Left ventricle myocardium superior (tissue), 1 donor: ENCODE measurements at regions not wholly inside any gene's neighbourhood (a gene's known extent, or its start where the extent isn't known, plus 50 kb on each side); places are given as distances from the start of the nearest gene placed in this dataset.
"Not testable (repeated sequence)": the region's sequence is repeated elsewhere in the genome, so short reads cannot be mapped to it uniquely, and the experiment has no call there.

ENCODE experiments used
- ATAC-seq: fragments of 200-7000 bp; cut with Tn5 transposase; one replicate; pipeline ENCODE4 v1.9.1; 2020; ENCODE audit warnings: mild to moderate bottlenecking, moderate library complexity
- DNase-seq: peaks from one replicate; pipeline ENCODE4 v3.0.0-alpha.2; 2020
- intact Hi-C: fragments of 100-400 bp; cut with micrococcal nuclease; formaldehyde crosslinking; loops from one replicate; pipeline ENCODE4 v1.11.0; 2022
- donor health status: DM: no; HTN: yes; CAD: no; lungs with severe emphysema.

GRCh38 chr22:49014227-49015201 is 813.2 kb downstream of the BRD1 start:
- no peak for DNase-seq
- intact Hi-C loops: no loop called here
- peak; percentile 23 for ATAC-seq

GRCh38 chr22:49013707-49014106 is 814.0 kb downstream of the BRD1 start:
- ATAC-seq: no peak
- DNase-seq: no peak
- intact Hi-C loops: no loop called here

- ATAC-seq (no peak), DNase-seq (no peak)
- intact Hi-C loops: no loop called here
These were observed 814.8 kb downstream of the BRD1 start for GRCh38 chr22:49012712-49013395.

GRCh38 chr22:49011769-49012648 is 815.7 kb downstream of the BRD1 start:
- intact Hi-C loops: no loop called here
- no peak for DNase-seq
- ATAC-seq: no peak

- intact Hi-C loops: no loop called here
- DNase-seq: no peak
- no peak for ATAC-seq
These were observed 816.3 kb downstream of the BRD1 start for GRCh38 chr22:49011379-49011768.

GRCh38 chr22:49010901-49011300 is 816.8 kb downstream of the BRD1 start:
- intact Hi-C loops: no loop called here
- ATAC-seq: no peak
- DNase-seq: no peak

- DNase-seq (no peak), ATAC-seq (no peak)
- intact Hi-C loops: no loop called here
These were observed 817.4 kb downstream of the BRD1 start for GRCh38 chr22:49010070-49010863.

- ATAC-seq (no peak), DNase-seq (no peak)
- intact Hi-C loops: no loop called here
These were observed 818.2 kb downstream of the BRD1 start for GRCh38 chr22:49009359-49010063.

- intact Hi-C loops: no loop called here
- no peak for ATAC-seq
- no peak for DNase-seq
These were observed 818.9 kb downstream of the BRD1 start for GRCh38 chr22:49008682-49009235.

- DNase-seq (no peak), ATAC-seq (no peak)
- intact Hi-C loops: no loop called here
These were observed 820.5 kb downstream of the BRD1 start for GRCh38 chr22:49007013-49007653.

GRCh38 chr22:49006207-49007012 is 821.3 kb downstream of the BRD1 start:
- intact Hi-C loops: no loop called here
- DNase-seq: no peak
- no peak for ATAC-seq

GRCh38 chr22:49005557-49005956 is 822.1 kb downstream of the BRD1 start:
- no peak for DNase-seq

GRCh38 chr22:49004484-49005399 is 822.9 kb downstream of the BRD1 start:
- ATAC-seq (no peak), DNase-seq (no peak)
- intact Hi-C loops: no loop called here

More at GRCh38 chr22:49005557-49005956, 822.1 kb downstream of the BRD1 start:
- ATAC-seq: no peak
- intact Hi-C loops: no loop called here

GRCh38 chr22:48997605-48998004 is 830.1 kb downstream of the BRD1 start:
- DNase-seq, intact Hi-C loops, ATAC-seq: not testable (repeated sequence)

GRCh38 chr22:48993655-48994054 is 834.0 kb downstream of the BRD1 start:
- intact Hi-C loops: no loop called here
- ATAC-seq (no peak), DNase-seq (no peak)

GRCh38 chr22:48984639-48985038 is 843.0 kb downstream of the BRD1 start:
- ATAC-seq: no peak
- intact Hi-C loops: no loop called here
- no peak for DNase-seq
